Fibroblast of the conjunctiva (primary cell): ENCODE measurements at regions not wholly inside any gene's neighbourhood (a gene's known extent, or its start where the extent isn't known, plus 50 kb on each side); places are given as distances from the start of the nearest gene placed in this dataset.

Experiments
- DNase-seq: peaks from one replicate; pipeline ENCODE4 v3.0.0-alpha.2; 2010; ENCODE audit warnings: low read depth

DNA sequence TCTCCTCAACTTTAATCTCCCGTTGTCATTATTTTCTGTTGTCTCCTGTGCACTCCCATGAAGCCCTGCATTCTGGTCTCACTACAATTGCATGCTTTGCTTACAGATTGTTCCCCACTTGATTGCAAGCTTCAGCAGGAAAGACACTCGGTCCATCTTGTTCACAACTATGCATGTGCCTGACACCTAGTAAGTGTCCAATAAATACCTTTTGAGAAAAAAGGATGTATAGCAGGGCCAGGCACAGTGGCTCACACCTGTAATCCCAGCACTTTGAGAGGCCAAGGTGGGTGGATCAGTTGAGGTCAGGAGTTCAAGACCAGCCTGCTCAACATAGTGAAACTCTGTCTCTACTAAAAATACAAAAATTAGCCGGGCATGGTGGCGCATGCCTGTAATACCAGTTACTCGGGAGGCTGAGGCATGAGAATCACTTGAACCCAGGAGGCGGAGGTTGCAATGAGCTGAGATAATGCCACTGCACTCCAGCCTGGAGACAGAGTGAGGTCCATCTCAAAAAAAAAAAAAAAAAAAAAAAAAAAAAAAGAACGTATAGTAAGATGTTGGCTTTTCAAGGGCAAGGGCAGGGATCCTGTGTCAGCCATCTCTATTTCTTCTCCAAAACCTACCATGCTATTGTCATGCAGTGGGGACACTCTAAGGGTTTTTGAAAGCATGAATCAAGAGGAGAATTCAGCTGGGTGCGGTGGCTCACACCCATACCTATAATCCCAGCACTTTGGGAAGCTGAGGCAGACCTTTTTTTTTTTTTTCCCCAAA is 338.3 kb downstream of the MYCN start:
- no peak for DNase-seq

DNA sequence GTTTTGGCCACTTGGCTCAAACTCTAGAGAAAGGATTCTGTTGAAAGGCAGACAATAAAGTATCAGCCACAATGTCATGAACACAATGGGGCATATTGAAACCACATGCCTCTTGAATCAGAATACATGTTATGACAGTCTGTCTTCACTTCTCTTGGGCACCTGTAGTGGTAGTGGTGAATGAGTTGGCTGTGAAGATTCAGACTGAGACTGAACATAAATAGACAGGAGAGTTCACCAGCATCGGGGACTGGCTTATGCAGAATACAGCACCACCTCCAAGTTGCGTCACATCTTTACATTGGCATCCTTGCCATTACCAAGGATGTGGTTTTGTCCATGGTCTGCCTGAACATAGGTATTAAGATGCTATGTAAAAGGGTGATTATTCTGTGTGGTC is 336.8 kb downstream of the MYCN start:
- no peak for DNase-seq

- DNase-seq, result no peak
These were observed 335.3 kb downstream of the MYCN start for GRCh38 chr2:16275661-16276060.

- no peak for DNase-seq
These were observed 334.8 kb downstream of the MYCN start for GRCh38 chr2:16275131-16275530.

- DNase-seq, result no peak
These were observed 332.8 kb downstream of the MYCN start for GRCh38 chr2:16273111-16273510.

DNA sequence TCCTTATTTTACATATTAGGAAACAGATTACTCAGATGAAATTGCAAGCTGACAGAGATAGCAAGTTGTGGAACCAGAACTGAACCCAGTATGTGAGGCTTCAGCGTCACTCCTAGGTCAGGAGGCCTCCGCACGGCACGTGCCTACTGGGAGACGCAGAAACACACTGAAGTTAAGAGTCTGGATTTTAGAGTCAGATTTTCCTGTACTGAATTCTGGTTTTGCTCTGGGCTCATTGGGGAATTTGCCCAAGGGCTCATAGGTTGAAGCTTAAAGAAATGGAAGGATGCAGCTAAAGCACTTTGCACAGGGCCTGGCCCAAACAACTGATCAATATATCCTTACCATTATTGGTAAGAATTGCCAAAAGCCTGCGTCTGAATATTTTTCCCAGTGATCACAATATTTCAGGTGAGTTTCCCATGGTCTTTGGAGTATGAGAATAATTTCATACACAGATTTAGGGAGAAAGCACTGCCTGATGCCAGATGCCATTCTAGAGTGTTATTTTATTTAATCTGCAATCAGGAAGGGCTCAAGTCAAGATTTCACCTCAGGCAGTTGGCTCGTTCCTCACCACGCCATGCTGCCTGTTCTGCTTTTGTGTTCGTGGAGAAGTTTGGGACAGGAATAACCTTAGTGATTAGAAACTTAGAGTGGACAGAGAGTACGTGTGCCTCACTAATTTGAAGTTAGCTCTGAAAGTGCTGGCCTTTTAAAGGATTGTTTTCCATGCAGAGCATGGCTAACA is 331.9 kb downstream of the MYCN start:
- no peak for DNase-seq

DNA sequence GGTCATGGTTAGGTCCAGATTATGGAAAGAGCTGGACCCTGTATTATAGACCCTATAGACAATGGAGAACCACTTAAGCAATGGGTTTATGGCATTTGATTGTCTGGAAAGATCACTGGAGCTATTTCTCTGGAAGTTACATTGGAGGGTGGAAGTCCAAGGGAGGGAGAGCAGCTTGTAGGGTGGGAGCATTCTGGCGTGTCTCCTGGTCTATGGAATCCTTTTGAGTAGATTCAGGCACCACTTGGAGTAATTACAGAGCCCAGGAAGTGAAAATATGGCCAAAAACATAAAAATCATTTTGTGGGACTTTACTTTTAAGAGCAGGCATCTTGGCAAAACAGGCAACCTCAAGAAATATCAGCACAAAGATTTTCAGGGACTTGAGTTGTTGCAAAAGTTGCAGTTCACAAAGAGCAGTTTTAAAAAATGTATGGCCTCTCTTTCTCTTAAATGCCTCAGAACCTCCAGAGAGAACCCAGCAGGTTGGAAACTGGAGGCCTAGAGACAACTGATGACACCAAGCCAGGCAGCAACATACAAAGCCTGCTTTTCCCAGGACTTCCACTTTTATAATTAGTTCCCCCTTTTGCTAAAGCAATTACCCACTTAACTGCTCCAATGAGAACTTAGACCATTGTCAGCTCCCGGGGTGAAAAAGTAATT is 331.0 kb downstream of the MYCN start:
- DNase-seq, result no peak

DNA sequence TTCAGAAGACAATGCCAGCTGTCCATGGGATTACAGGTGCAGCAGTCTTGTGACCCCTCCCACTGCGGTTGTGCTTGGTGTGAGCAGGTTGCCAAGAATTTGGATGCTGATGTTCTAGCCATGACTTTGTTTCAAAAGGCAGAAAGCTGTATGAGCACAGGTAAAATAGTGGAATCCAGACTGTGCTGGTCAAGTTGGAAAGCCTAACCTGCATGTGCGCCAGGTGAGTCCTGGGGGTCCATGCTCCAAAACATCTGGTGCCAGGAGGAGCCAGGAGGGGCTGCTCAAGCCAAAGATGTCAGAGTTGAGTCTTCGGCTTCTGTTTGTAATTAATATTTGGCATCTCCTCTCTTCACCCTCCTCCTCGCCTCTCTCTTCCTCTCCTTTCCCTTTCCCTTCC is 330.1 kb downstream of the MYCN start:
- no peak for DNase-seq

DNA sequence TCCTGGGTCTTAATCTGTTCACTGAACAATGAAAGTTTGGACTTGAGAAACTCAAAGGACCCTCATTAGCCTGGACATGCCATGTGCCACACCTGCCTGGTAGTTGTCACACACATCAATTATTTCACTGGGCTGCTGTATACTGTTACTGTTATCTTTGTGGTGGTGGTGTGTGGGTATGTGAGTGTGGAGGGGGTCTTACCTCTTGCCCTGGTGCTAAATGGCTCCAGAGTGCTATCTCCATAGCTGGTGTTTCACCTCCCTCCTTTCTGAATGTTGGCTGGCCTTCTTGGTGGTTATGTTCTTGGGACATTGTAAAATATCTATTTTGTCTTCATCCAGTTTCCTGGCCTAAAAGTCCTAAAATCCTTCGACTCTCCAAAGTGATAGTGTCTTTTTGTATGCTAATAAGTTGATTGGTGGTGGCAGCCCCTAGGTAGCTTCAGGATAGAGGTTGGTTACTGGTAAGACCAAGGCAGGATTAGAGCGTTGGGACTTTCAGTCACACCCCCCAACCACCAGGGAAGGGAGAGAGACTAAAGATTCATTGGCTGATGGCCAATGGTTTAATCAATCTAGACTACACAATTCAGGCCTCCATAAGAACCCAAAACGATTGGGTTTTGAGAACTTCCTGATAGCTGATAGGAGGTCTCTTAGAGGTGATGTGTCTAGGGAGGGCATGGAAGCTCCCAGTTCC is 328.1 kb downstream of the MYCN start:
- DNase-seq, result no peak

GRCh38 chr2:16266571-16266970 is 326.2 kb downstream of the MYCN start:
- DNase-seq, result no peak

GRCh38 chr2:16264931-16265540 is 324.7 kb downstream of the MYCN start:
- DNase-seq, result no peak

GRCh38 chr2:16264491-16264890 is 324.1 kb downstream of the MYCN start:
- no peak for DNase-seq

GRCh38 chr2:16263241-16263890 is 323.0 kb downstream of the MYCN start:
- DNase-seq, result no peak

DNA sequence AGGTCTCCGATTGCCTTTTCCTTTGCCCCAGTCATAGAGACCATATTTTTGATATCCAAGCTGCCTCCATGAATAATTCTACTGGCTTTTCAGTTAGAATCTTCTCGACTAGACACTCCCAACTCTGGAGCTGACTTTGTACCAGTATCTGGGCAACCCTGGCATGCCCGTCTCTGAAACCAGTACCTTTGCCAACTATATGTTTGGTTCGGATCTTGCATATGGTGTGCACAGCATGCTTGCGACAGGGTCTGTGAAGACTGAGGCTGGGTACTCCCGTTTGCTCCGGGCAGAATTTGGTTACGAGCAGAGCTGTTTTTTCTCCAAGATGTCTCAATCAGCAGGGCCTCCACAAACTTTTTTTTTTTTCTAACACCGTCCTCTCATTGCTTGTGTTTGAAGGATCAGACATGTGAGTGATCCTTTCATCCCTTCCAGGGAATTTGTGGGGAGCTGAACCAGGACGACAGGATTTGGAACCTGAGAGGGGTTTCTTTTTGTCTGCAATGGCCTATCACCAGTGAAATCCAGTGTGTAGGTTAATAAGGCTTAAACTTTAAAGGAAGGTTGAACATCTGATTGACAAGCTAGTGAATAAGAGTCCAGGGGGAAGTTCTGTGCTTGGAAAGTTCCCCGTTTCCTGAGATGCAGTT is 322.3 kb downstream of the MYCN start:
- no peak for DNase-seq

GRCh38 chr2:16261791-16262190 is 321.4 kb downstream of the MYCN start:
- DNase-seq, result no peak

DNA sequence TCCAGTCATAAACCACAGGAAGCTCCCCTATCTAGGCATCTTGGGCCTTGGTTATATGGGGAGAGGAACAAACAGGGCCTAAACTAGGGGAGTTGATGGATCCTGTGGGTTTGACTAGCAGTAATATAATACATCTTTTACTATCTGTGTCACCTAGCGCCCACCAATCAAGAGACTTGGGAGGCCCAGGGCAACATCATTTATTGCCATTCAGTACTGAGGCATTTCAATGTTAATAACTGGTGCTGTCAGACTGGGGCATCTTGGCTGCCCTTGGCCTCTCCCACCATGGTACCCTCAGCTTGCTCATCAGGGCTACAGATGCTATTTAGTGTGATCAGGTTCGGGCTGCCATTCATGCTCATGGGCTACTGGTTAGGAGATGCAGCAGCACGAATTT is 320.7 kb downstream of the MYCN start:
- no peak for DNase-seq

GRCh38 chr2:16260041-16260830 is 319.9 kb downstream of the MYCN start:
- DNase-seq, result no peak

- DNase-seq, result no peak
These were observed 318.7 kb downstream of the MYCN start for GRCh38 chr2:16259010-16259409.

- DNase-seq, result no peak
These were observed 318.0 kb downstream of the MYCN start for GRCh38 chr2:16258350-16258749.
